ENCODE measurements at regions not wholly inside any gene's neighbourhood (a gene's known extent, or its start where the extent isn't known, plus 50 kb on each side); places are given as distances from the start of the nearest gene placed in this dataset.

GRCh38 chr13:47121092-47121763 is 224.4 kb upstream of the HTR2A start:
- Histone ChIP-seq H3K27ac (ENCODE audit: low read depth in 1 of 2, low read length in 2 of 2) (no peak overlapping the region), H3K27me3 (ENCODE audit: control insufficient read depth in 1 of 2, insufficient read depth in 2 of 2, low read length in 2 of 2) (no peaks in the 10 kb centered on the region), H3K9me3 (ENCODE audit: control insufficient read depth in 1 of 2, insufficient read depth in 1 of 2, low read length in 2 of 2) (no peaks in the 10 kb centered on the region), H3K36me3 (ENCODE audit: insufficient read depth, low read length) (no peaks in the 10 kb centered on the region), H3K4me3 (ENCODE audit: low read length) (no peak overlapping the region), H3K4me1 (ENCODE audit: insufficient read depth, low read length) (no peaks in the 10 kb centered on the region)
- TF ChIP-seq CTCF (IDR thresholded peaks at IDR 0.05), result no peak
- ChIA-PET CTCF (interaction anchor here (0.6 kb wide), 1 partner anchor 25 kb away, joined by 6 read pairs; no protein-coding TSS in a partner anchor), POLR2A (no interaction called here)
- Mint-ChIP-seq H3K27ac (no peak overlapping the region), H3K4me3 (no peak overlapping the region), H3K27me3 (no peaks in the 10 kb centered on the region), H3K36me3 (ENCODE audit: low read depth) (no peaks in the 10 kb centered on the region), H3K9me3 (no peaks in the 10 kb centered on the region), H3K4me1 (ENCODE audit: low read depth) (no peaks in the 10 kb centered on the region)
- DNase-seq, result no peak
- ATAC-seq (ENCODE audit: poor library complexity), result no peak
- intact Hi-C loops (cut with DNase I, micrococcal nuclease), result no loop called here

GRCh38 chr13:47120282-47120681 is 223.4 kb upstream of the HTR2A start:
- no peaks in the 10 kb centered on the region for H3K9me3 Mint-ChIP-seq
- H3K4me1 Mint-ChIP-seq (ENCODE audit: low read depth), result no peaks in the 10 kb centered on the region
- ATAC-seq (ENCODE audit: poor library complexity) (no peak), DNase-seq (no peak)
- no peak overlapping the region for H3K4me3 ChIP-seq (ENCODE audit: low read length)
- H3K27me3 ChIP-seq (ENCODE audit: control insufficient read depth in 1 of 2, insufficient read depth in 2 of 2, low read length in 2 of 2), result no peaks in the 10 kb centered on the region
- H3K27ac ChIP-seq (ENCODE audit: low read depth in 1 of 2, low read length in 2 of 2), result no peak overlapping the region
- no peak for TF ChIP-seq CTCF (IDR thresholded peaks at IDR 0.05)
- H3K9me3 ChIP-seq (ENCODE audit: control insufficient read depth in 1 of 2, insufficient read depth in 1 of 2, low read length in 2 of 2), result no peaks in the 10 kb centered on the region
- no peaks in the 10 kb centered on the region for H3K36me3 ChIP-seq (ENCODE audit: insufficient read depth, low read length)
- no peak overlapping the region for H3K4me3 Mint-ChIP-seq
- no peaks in the 10 kb centered on the region for H3K36me3 Mint-ChIP-seq (ENCODE audit: low read depth)
- CTCF ChIA-PET, result no interaction called here
- no peaks in the 10 kb centered on the region for H3K27me3 Mint-ChIP-seq
- POLR2A ChIA-PET, result no interaction called here
- no peaks in the 10 kb centered on the region for H3K4me1 ChIP-seq (ENCODE audit: insufficient read depth, low read length)
- H3K27ac Mint-ChIP-seq, result no peak overlapping the region
- intact Hi-C loops (cut with DNase I, micrococcal nuclease), result no loop called here

GRCh38 chr13:47119575-47120235 is 222.9 kb upstream of the HTR2A start:
- DNase-seq (no peak), ATAC-seq (ENCODE audit: poor library complexity) (no peak)
- CTCF ChIA-PET, result no interaction called here
- no peaks in the 10 kb centered on the region for H3K36me3 Mint-ChIP-seq (ENCODE audit: low read depth)
- H3K9me3 ChIP-seq (ENCODE audit: control insufficient read depth in 1 of 2, insufficient read depth in 1 of 2, low read length in 2 of 2), result no peaks in the 10 kb centered on the region
- intact Hi-C loops (cut with DNase I, micrococcal nuclease), result no loop called here
- H3K36me3 ChIP-seq (ENCODE audit: insufficient read depth, low read length), result no peaks in the 10 kb centered on the region
- no peaks in the 10 kb centered on the region for H3K4me1 Mint-ChIP-seq (ENCODE audit: low read depth)
- H3K4me3 ChIP-seq (ENCODE audit: low read length), result no peak overlapping the region
- no peaks in the 10 kb centered on the region for H3K27me3 Mint-ChIP-seq
- H3K27ac Mint-ChIP-seq, result no peak overlapping the region
- no peak for TF ChIP-seq CTCF (IDR thresholded peaks at IDR 0.05)
- H3K9me3 Mint-ChIP-seq, result no peaks in the 10 kb centered on the region
- no peaks in the 10 kb centered on the region for H3K27me3 ChIP-seq (ENCODE audit: control insufficient read depth in 1 of 2, insufficient read depth in 2 of 2, low read length in 2 of 2)
- H3K27ac ChIP-seq (ENCODE audit: low read depth in 1 of 2, low read length in 2 of 2), result no peak overlapping the region
- H3K4me1 ChIP-seq (ENCODE audit: insufficient read depth, low read length), result no peaks in the 10 kb centered on the region
- H3K4me3 Mint-ChIP-seq, result no peak overlapping the region
- POLR2A ChIA-PET, result no interaction called here
